Type B pancreatic cell (in vitro differentiated cells): ENCODE measurements at regions not wholly inside any gene's neighbourhood (a gene's known extent, or its start where the extent isn't known, plus 50 kb on each side); places are given as distances from the start of the nearest gene placed in this dataset.

Experiments
- DNase-seq: peaks from one replicate; pipeline ENCODE4 v3.0.0; 2021; ENCODE audit warnings: mixed read lengths; ENCODE audit not compliant: unreplicated experiment; ENCODE audit errors: extremely low spot score
- H3K27ac Mint-ChIP-seq: 2 replicates; pipeline ENCODE4 v1.8.0; 2021; ENCODE audit warnings: mild to moderate bottlenecking, mixed read lengths
- H3K27me3 Mint-ChIP-seq: 2 replicates; pipeline ENCODE4 v1.8.0; 2021; ENCODE audit warnings: mixed read lengths
- H3K36me3 Mint-ChIP-seq: 2 replicates; pipeline ENCODE4 v1.8.0; 2021; ENCODE audit warnings: mixed read lengths
- H3K4me1 Mint-ChIP-seq: one replicate; pipeline ENCODE4 v1.8.0; 2021; ENCODE audit warnings: mixed read lengths; ENCODE audit not compliant: unreplicated experiment
- H3K4me3 Mint-ChIP-seq: 2 replicates; pipeline ENCODE4 v1.8.0; 2021; ENCODE audit warnings: mild to moderate bottlenecking, mixed read lengths
- H3K9me3 Mint-ChIP-seq: 2 replicates; pipeline ENCODE4 v1.8.0; 2021; ENCODE audit warnings: mixed read lengths
- CTCF ChIP-seq: fragments of 200-600 bp; sonication (generic); conservative IDR thresholded peaks from 2 replicates; pipeline ENCODE4 v1.5.0; 2021; ENCODE audit warnings: antibody characterized with exemption, mild to moderate bottlenecking

DNA sequence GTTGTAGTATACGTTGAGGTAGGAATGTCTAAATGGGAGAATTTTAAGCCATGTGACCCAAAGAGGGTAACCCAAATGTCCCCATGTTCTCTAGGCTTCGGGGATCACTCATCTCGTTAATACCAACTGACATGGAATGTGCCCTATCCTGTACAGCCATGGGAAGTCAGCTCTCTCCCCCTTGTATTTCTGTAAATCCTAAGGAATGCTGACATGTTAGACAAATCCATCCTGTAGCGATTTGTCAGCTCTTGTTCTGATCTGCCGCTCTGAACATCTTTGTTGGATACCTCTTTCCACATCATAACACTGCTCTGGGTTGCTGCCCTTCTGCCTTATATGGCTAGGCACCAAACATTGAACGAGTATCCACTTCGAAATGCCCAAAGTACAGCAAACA, 350.6 kb downstream of the RND3 start:
- DNase-seq, result no peak
- H3K4me3 Mint-ChIP-seq, result no peak overlapping the region
- H3K27ac Mint-ChIP-seq, result peak overlapping the region; percentile 75
- H3K9me3 Mint-ChIP-seq, result no peaks in the 10 kb centered on the region
- TF ChIP-seq CTCF, result no peak
- peaks cover 61% of the 10 kb centered on the region for H3K4me1 Mint-ChIP-seq
- no peaks in the 10 kb centered on the region for H3K27me3 Mint-ChIP-seq
- no peaks in the 10 kb centered on the region for H3K36me3 Mint-ChIP-seq

DNA sequence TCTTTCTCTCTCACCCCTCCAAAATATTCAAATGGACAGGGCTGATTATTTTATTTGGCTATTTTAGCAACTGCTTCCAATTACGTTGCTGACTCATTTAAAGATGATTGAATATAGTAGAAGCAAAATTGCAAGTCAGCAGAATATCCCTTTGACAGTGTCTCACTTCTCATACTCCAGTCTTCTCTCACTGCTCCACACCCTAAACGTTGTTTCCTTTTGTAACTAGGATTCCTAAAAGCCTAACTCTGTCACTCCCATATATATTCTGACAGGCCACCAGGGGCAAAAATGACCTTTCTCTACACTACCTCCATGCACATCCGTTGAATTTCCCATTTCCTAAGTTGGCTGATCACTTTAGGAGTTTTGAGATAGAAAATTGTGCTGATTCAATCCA, 351.1 kb downstream of the RND3 start:
- no peak for DNase-seq
- no peaks in the 10 kb centered on the region for H3K36me3 Mint-ChIP-seq
- peak overlapping the region; percentile 14 for H3K4me3 Mint-ChIP-seq
- peak; percentile 30 for TF ChIP-seq CTCF
- peak overlapping the region; percentile 75 for H3K27ac Mint-ChIP-seq
- H3K9me3 Mint-ChIP-seq, result no peaks in the 10 kb centered on the region
- peaks cover 57% of the 10 kb centered on the region for H3K4me1 Mint-ChIP-seq
- H3K27me3 Mint-ChIP-seq, result no peaks in the 10 kb centered on the region

- Mint-ChIP-seq H3K27me3 (no peaks in the 10 kb centered on the region), H3K36me3 (no peaks in the 10 kb centered on the region), H3K4me1 (peaks cover 53% of the 10 kb centered on the region), H3K9me3 (no peaks in the 10 kb centered on the region), H3K27ac (peak overlapping the region; percentile 70), H3K4me3 (no peak overlapping the region)
- DNase-seq, result no peak
- no peak for TF ChIP-seq CTCF
Observed at GRCh38 chr2:150135223-150135883, 352.1 kb downstream of the RND3 start.

DNA sequence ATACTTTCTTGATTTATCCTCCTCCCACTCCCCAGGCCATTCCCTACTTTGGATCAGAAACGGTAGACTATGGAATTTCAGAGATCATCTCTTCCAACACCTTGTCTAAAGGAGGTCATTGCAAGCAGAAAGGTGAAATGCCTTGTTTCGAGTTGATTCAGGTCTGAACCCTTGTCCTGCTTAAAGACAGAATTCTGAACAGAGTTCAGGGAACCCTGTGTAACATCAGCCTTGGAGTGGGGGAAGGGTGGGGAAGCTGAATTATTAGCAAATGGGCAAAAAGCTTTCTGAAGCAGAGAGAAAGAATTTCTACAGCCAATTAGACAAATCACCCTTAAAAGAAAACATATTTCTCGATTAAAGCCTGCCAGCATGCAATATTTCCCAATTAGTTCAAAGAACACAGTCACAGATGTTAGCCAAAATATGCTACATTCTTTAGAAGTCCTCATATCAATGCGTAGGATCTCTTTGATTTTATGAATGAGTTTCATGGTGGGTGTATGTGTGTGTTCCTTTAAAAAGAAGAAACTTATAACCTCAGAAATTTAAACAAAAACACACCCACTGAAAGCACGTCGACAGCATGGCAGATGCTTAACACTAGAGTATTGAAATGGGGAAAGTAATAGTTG, 353.1 kb downstream of the RND3 start:
- peak overlapping the region; percentile 70 for H3K27ac Mint-ChIP-seq
- no peak for TF ChIP-seq CTCF
- peak overlapping the region; percentile 18 for H3K4me3 Mint-ChIP-seq
- H3K36me3 Mint-ChIP-seq, result no peaks in the 10 kb centered on the region
- H3K27me3 Mint-ChIP-seq, result no peaks in the 10 kb centered on the region
- no peaks in the 10 kb centered on the region for H3K9me3 Mint-ChIP-seq
- DNase-seq, result no peak
- peaks cover 45% of the 10 kb centered on the region for H3K4me1 Mint-ChIP-seq

DNA sequence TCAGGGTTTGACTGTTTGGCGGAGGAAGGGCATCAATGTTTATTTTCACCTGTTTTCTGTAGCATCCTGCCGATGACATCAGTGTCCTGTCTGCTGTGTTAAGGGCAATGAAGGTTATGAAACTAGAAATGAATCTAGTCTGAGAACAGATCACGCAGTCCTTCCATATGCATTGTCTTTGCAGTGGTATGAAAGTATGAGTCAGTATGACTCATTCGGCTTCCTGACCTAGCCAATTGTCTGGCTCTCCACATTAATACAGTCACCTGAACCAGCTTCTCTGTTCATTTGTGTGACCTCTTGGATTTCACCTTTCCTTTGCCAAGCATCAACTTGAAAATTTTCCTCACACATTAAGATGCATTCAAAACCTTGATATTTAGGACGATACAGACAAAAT, 353.8 kb downstream of the RND3 start:
- no peaks in the 10 kb centered on the region for H3K9me3 Mint-ChIP-seq
- no peaks in the 10 kb centered on the region for H3K36me3 Mint-ChIP-seq
- peak overlapping the region; percentile 70 for H3K27ac Mint-ChIP-seq
- no peak overlapping the region for H3K4me3 Mint-ChIP-seq
- no peak for DNase-seq
- H3K4me1 Mint-ChIP-seq, result peaks cover 43% of the 10 kb centered on the region
- no peak for TF ChIP-seq CTCF
- H3K27me3 Mint-ChIP-seq, result no peaks in the 10 kb centered on the region
